Aorta (tissue), 5 donors: ENCODE measurements at regions not wholly inside any gene's neighbourhood (a gene's known extent, or its start where the extent isn't known, plus 50 kb on each side); places are given as distances from the start of the nearest gene placed in this dataset.
A peak's percentile ranks its signal among the peaks of the same experiment; 100 is the strongest.

Experiments
- ATAC-seq: fragments of 200-7000 bp; cut with Tn5 transposase; one replicate; pipeline ENCODE4 v1.9.1; 2022; ENCODE audit warnings: moderate library complexity; ENCODE audit not compliant: low FRiP score
- DNase-seq, 2 donors: peaks; one replicate each; pipeline ENCODE4 v3.0.0-alpha.2; 2020
- H3K27ac ChIP-seq, 2 donors: one replicate each; pipeline ENCODE4 v1.5.1; 2013; ENCODE audit warnings: low read length in 2 of 2, mild to moderate bottlenecking in 2 of 2, moderate library complexity in 2 of 2, control low read depth in 1 of 2, inconsistent platforms in 1 of 2, low read depth in 1 of 2
- H3K27me3 ChIP-seq, 2 donors: one replicate each; pipeline ENCODE4 v1.6.1; 2013; ENCODE audit warnings: control low read depth in 1 of 2, low read length in 1 of 2, mild to moderate bottlenecking in 1 of 2, moderate library complexity in 1 of 2; ENCODE audit not compliant: insufficient read depth in 2 of 2, control insufficient read depth in 1 of 2
- H3K36me3 ChIP-seq, 2 donors: one replicate each; pipeline ENCODE4 v1.6.1; 2013; ENCODE audit warnings: control low read depth in 1 of 2, low read length in 1 of 2, mild to moderate bottlenecking in 1 of 2; ENCODE audit not compliant: insufficient read depth in 2 of 2, control insufficient read depth in 1 of 2
- H3K4me1 ChIP-seq, 2 donors: one replicate each; pipeline ENCODE4 v1.6.1; 2013; ENCODE audit warnings: low read length in 2 of 2, control low read depth in 1 of 2, mild to moderate bottlenecking in 1 of 2, moderate library complexity in 1 of 2; ENCODE audit not compliant: insufficient read depth in 2 of 2, control insufficient read depth in 1 of 2
- H3K4me3 ChIP-seq, 2 donors: one replicate each; pipeline ENCODE4 v1.5.1; 2013; ENCODE audit warnings: low read length in 2 of 2, control low read depth in 1 of 2, mild to moderate bottlenecking in 1 of 2
- H3K9me3 ChIP-seq: one replicate; pipeline ENCODE4 v1.6.1; 2013; ENCODE audit warnings: mild to moderate bottlenecking, low read length; ENCODE audit not compliant: control insufficient read depth
- WGBS, 2 donors: extraction: QIAGEN DNeasy Blood & Tissue Kit; methylation state at CpG; one replicate each; pipeline ENCODE4 v1.1.7; 2013; 5-methylcytosine and 5-hydroxymethylcytosine counted together
- intact Hi-C, 2 donors: fragments of 100-400 bp; cut with DNase I; formaldehyde crosslinking; loops; one replicate each; pipeline versions ENCODE4 v1.14.2 to v1.15.0; 2022
- donor health status: healthy with polysubstance abuse.
- donor health status: Bipolar disorder and iron deficiency.
- donor health status: DM: no; HTN: no; CAD: no.
- donor health status: DM: no; HTN: no; CAD: no.
- donor health status: DM: yes; HTN: yes; CAD: no.

- no peak for DNase-seq
- Histone ChIP-seq H3K36me3 (no peaks in the 10 kb centered on the region), H3K4me3 (no peak overlapping the region), H3K27ac (no peak overlapping the region), H3K9me3 (no peaks in the 10 kb centered on the region), H3K27me3 (no peaks in the 10 kb centered on the region), H3K4me1 (no peaks in the 10 kb centered on the region)
- 83 to 84% methylated on average over 6 of the region's 6 CpGs for WGBS, 2 donors
- no peak for ATAC-seq
- intact Hi-C loops = no loop called here
Measured at GRCh38 chr6:14502551-14502950, 385.0 kb downstream of the CD83 start.

- no peaks in the 10 kb centered on the region for H3K27me3 ChIP-seq
- no peaks in the 10 kb centered on the region for H3K36me3 ChIP-seq
- DNase-seq (no peak), ATAC-seq (no peak)
- no peak overlapping the region for H3K27ac ChIP-seq
- intact Hi-C loops = no loop called here
- no peaks in the 10 kb centered on the region for H3K9me3 ChIP-seq
- 87 to 89% methylated on average over 6 of the region's 6 CpGs for WGBS, 2 donors
- no peaks in the 10 kb centered on the region for H3K4me1 ChIP-seq
- no peak overlapping the region for H3K4me3 ChIP-seq
Measured at GRCh38 chr6:14505401-14505800, 387.8 kb downstream of the CD83 start.

GRCh38 chr6:14506656-14507246, 389.2 kb downstream of the CD83 start:
- Histone ChIP-seq H3K27me3 (no peaks in the 10 kb centered on the region), H3K4me1 (no peaks in the 10 kb centered on the region), H3K9me3 (no peaks in the 10 kb centered on the region), H3K27ac (no peak overlapping the region), H3K4me3 (no peak overlapping the region), H3K36me3 (no peaks in the 10 kb centered on the region)
- DNase-seq (no peak), ATAC-seq (no peak)
- intact Hi-C loops = no loop called here
- WGBS, 2 donors = 93% methylated on average over 6 of the region's 6 CpGs

GRCh38 chr6:14509120-14509519, 391.5 kb downstream of the CD83 start:
- ATAC-seq = no peak
- H3K4me3 ChIP-seq = no peak overlapping the region
- no peaks in the 10 kb centered on the region for H3K36me3 ChIP-seq
- H3K27me3 ChIP-seq = peaks cover 0 to 2% of the 10 kb centered on the region in 2 donors
- WGBS, 2 donors = 89 to 90% methylated on average over 5 of the region's 5 CpGs
- H3K27ac ChIP-seq = no peak overlapping the region
- no peaks in the 10 kb centered on the region for H3K4me1 ChIP-seq
- DNase-seq = no peak
- intact Hi-C loops = no loop called here
- no peaks in the 10 kb centered on the region for H3K9me3 ChIP-seq

GRCh38 chr6:14510038-14510437, 392.5 kb downstream of the CD83 start:
- 65% methylated on average over 6 of the region's 6 CpGs for WGBS, 2 donors
- Histone ChIP-seq H3K27me3 (peaks cover 0 to 2% of the 10 kb centered on the region in 2 donors), H3K27ac (no peak overlapping the region), H3K4me3 (no peak overlapping the region), H3K36me3 (no peaks in the 10 kb centered on the region), H3K4me1 (no peaks in the 10 kb centered on the region), H3K9me3 (no peaks in the 10 kb centered on the region)
- no peak for DNase-seq
- no peak for ATAC-seq
- intact Hi-C loops = no loop called here

GRCh38 chr6:14511061-14511586, 393.6 kb downstream of the CD83 start:
- Histone ChIP-seq H3K27ac (no peak overlapping the region), H3K4me1 (no peaks in the 10 kb centered on the region), H3K27me3 (peaks cover 0 to 2% of the 10 kb centered on the region in 2 donors), H3K4me3 (no peak overlapping the region), H3K36me3 (no peaks in the 10 kb centered on the region), H3K9me3 (no peaks in the 10 kb centered on the region)
- intact Hi-C loops = no loop called here
- ATAC-seq (no peak), DNase-seq (no peak)
- WGBS, 2 donors = 77 to 79% methylated on average over 2 of the region's 2 CpGs

- no peak for DNase-seq
- Histone ChIP-seq H3K4me1 (no peaks in the 10 kb centered on the region), H3K9me3 (no peaks in the 10 kb centered on the region), H3K27me3 (peaks cover 0 to 2% of the 10 kb centered on the region in 2 donors), H3K4me3 (no peak overlapping the region), H3K36me3 (no peaks in the 10 kb centered on the region), H3K27ac (no peak overlapping the region)
- no peak for ATAC-seq
- intact Hi-C loops = no loop called here
- WGBS, 2 donors = 88 to 92% methylated on average over 3 of the region's 3 CpGs
Measured at GRCh38 chr6:14512246-14512645, 394.7 kb downstream of the CD83 start.

GRCh38 chr6:14513496-14514393, 396.2 kb downstream of the CD83 start:
- Histone ChIP-seq H3K4me1 (no peaks in the 10 kb centered on the region), H3K4me3 (no peak overlapping the region), H3K27me3 (peaks cover 0 to 2% of the 10 kb centered on the region in 2 donors), H3K9me3 (no peaks in the 10 kb centered on the region), H3K36me3 (no peaks in the 10 kb centered on the region), H3K27ac (no peak overlapping the region)
- ATAC-seq (no peak), DNase-seq (no peak)
- intact Hi-C loops = no loop called here
- WGBS, 2 donors = 82 to 88% methylated on average over 7 of the region's 7 CpGs

- Histone ChIP-seq H3K4me1 (no peaks in the 10 kb centered on the region), H3K36me3 (no peaks in the 10 kb centered on the region), H3K27ac (no peak overlapping the region), H3K9me3 (no peaks in the 10 kb centered on the region), H3K4me3 (no peak overlapping the region), H3K27me3 (peaks cover 0 to 2% of the 10 kb centered on the region in 2 donors)
- intact Hi-C loops = no loop called here
- peak; percentile 71 for ATAC-seq
- no peak for DNase-seq
- 39 to 45% methylated on average over 11 of the region's 11 CpGs for WGBS, 2 donors
Measured at GRCh38 chr6:14516956-14517355, 399.4 kb downstream of the CD83 start.
